ENCODE measurements at regions not wholly inside any gene's neighbourhood (a gene's known extent, or its start where the extent isn't known, plus 50 kb on each side); places are given as distances from the start of the nearest gene placed in this dataset.
"Not testable (repeated sequence)": the region's sequence is repeated elsewhere in the genome, so short reads cannot be mapped to it uniquely, and the experiment has no call there.

GRCh38 chr1:238767321-238767720, 619.0 kb upstream of the CHRM3 start:
- no peak for DNase-seq

GRCh38 chr1:238764779-238765178, 621.6 kb upstream of the CHRM3 start:
- no peak for DNase-seq

- DNase-seq, result no peak
These were observed 633.1 kb upstream of the CHRM3 start for GRCh38 chr1:238753252-238753651.

- no peak for DNase-seq
These were observed 634.0 kb upstream of the CHRM3 start for GRCh38 chr1:238752327-238752726.

GRCh38 chr1:238745069-238745468, 641.3 kb upstream of the CHRM3 start:
- DNase-seq, result no peak

- DNase-seq, result peak; percentile 27
These were observed 647.5 kb upstream of the CHRM3 start for GRCh38 chr1:238738892-238739291.

- DNase-seq, result no peak
These were observed 658.7 kb upstream of the CHRM3 start for GRCh38 chr1:238727670-238728069.

GRCh38 chr1:238722812-238723211, 663.6 kb upstream of the CHRM3 start:
- no peak for DNase-seq

- no peak for DNase-seq
These were observed 675.7 kb upstream of the CHRM3 start for GRCh38 chr1:238710697-238711096.

GRCh38 chr1:238701024-238701423, 685.3 kb upstream of the CHRM3 start:
- DNase-seq, result no peak

- no peak for DNase-seq
These were observed 696.0 kb upstream of the CHRM3 start for GRCh38 chr1:238690415-238690814.

- DNase-seq, result not testable (repeated sequence)
These were observed 701.8 kb upstream of the CHRM3 start for GRCh38 chr1:238684576-238684975.

GRCh38 chr1:238681451-238681850, 704.9 kb upstream of the CHRM3 start:
- DNase-seq, result no peak

- no peak for DNase-seq
These were observed 705.3 kb upstream of the CHRM3 start for GRCh38 chr1:238681021-238681420.

GRCh38 chr1:238677567-238677966, 708.8 kb upstream of the CHRM3 start:
- no peak for DNase-seq

GRCh38 chr1:238675221-238675620, 711.1 kb upstream of the CHRM3 start:
- DNase-seq, result no peak

- DNase-seq, result no peak
These were observed 712.1 kb upstream of the CHRM3 start for GRCh38 chr1:238674316-238674715.

GRCh38 chr1:238673561-238673960, 712.8 kb upstream of the CHRM3 start:
- DNase-seq, result no peak

- DNase-seq, result no peak
These were observed 713.6 kb upstream of the CHRM3 start for GRCh38 chr1:238672806-238673205.

- DNase-seq, result no peak
These were observed 714.1 kb upstream of the CHRM3 start for GRCh38 chr1:238672262-238672661.

GRCh38 chr1:238664139-238664538, 722.2 kb upstream of the CHRM3 start:
- DNase-seq, result no peak

- DNase-seq, result no peak
These were observed 725.5 kb upstream of the CHRM3 start for GRCh38 chr1:238660849-238661248.

- no peak for DNase-seq
These were observed 727.6 kb upstream of the CHRM3 start for GRCh38 chr1:238658763-238659162.

GRCh38 chr1:238653693-238654321, 732.6 kb upstream of the CHRM3 start:
- no peak for DNase-seq

Measured in muscle of arm (tissue), 1 donor.